CD4-positive, alpha-beta T cell treated with Interleukin-17A for 4 hours (primary cell): ENCODE measurements at regions not wholly inside any gene's neighbourhood (a gene's known extent, or its start where the extent isn't known, plus 50 kb on each side); places are given as distances from the start of the nearest gene placed in this dataset.

Experiments used
- DNase-seq: peaks from one replicate; pipeline ENCODE4 v3.0.0-alpha.2; 2020; ENCODE audit warnings: mixed read lengths

DNA sequence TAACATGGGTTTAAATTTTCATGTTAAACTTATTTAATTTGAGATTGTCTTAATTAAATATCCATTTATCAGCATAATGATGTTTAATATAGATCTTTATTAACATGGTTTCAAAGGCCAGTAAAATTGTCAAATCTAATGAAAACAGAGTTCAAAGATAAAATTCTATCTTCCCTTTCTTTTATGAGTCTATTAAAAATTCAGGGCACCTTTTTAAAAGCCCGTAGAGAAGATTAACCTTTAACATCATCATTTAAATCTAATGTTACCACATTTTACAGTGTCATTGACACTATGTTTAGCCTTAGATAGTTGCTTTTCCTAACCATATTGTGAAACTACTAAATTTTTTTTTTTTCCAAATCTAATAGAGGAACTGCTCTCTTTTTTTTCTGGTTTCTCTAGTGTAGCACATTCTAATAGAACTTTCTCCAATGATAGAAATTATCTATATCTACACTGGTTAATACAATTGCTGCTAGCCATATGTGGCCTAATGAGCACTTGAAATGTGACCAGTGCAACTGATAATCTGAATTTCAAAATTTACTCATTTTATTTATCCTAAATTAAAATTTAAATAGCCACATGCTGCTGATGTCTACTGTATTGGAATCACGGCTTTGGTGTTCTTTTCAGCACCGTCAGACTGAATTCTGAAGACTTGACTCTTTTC lies 410.9 kb downstream of the UTRN start:
- no peak for DNase-seq

DNA sequence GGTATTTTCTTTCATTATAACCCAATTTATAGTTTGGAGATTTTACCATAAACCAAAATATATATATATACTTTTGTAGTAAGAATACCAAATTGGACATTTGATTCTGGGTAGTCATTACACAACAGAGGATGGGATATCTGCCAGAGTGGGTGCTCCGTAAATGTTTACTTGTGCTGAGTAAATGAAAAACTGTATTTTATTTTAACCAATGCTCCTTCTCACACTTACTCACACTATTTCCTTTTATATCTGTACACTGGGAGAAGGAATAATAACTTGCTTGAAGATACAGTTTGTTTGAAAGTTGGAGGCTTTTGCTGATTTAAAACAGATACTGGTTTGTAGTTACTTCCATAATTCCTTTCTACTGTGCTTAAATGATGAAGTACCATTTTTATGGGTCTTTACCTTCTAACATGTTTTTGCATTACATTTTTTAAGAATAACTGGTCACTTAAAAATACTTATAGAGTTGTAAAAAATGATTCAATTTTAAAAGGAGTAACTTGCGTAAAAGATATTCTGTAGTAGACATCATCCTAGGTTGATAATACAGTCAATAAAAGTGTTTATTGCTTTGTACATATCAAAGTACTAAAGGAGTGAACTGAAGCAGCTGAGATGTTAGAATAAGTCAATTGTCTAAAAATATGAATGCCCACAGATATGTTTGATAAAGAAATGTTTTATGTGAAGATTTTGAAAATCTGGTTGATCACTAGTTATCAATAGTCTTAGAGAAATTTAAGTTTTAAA lies 411.7 kb downstream of the UTRN start:
- no peak for DNase-seq

DNA sequence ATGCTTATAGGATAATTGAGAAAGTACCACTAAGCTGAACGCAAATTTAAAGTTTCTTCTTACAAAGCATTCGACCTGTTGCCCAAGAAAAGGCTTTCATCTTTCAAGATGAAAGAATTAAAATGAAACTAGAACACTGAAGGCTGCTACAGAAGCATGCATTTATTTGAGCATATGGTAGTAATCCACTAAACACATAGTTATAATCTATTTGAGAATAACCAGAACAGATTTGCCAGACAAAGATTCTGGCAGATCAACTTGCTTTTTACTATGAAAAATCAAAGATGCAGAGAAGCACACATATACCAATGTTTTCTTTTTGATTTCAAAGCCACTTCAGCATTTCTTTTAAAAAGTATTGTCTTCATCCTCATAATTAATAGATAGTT lies 412.2 kb downstream of the UTRN start:
- no peak for DNase-seq

DNA sequence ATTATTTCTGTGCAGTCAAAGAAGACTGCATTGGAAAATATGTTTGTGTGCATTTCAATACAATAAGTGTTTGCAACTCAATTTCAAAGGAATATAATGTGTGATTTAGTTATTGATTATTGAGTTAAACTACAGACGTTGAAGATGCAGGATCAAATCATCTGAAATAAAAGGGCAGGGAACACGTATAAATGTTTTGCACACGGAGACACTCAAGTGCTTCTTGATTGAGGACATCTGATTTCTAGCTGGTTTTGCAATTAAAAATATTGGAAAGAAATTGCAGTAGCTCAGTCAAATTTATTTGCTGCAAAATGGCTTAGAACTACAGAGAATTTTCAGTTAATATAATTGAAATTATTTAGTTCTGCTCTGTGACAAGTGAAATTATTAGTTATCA lies 412.7 kb downstream of the UTRN start:
- DNase-seq = no peak

- no peak for DNase-seq
Measured at GRCh38 chr6:144702781-144703180, 417.6 kb downstream of the UTRN start.

DNA sequence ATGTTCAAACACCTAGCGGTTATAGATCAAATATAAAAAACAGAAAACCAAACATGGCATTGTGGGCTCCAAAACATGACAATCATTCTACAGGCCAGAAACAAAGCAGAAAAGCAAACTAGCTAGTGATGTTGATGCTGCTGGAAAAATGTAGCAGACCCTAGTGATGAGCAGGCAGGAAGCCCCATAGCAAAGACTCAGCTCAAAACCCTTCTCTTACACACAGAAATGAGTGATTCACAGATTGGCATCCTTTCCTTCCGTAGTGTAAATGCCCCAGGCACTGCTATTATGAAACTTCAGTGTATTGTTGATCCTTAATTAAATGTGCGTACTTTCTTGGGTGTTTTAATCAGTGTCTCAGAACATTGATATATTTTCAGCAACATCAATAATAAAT lies 425.1 kb downstream of the UTRN start:
- no peak for DNase-seq

- no peak for DNase-seq
Measured at GRCh38 chr6:144711661-144712060, 426.5 kb downstream of the UTRN start.

DNA sequence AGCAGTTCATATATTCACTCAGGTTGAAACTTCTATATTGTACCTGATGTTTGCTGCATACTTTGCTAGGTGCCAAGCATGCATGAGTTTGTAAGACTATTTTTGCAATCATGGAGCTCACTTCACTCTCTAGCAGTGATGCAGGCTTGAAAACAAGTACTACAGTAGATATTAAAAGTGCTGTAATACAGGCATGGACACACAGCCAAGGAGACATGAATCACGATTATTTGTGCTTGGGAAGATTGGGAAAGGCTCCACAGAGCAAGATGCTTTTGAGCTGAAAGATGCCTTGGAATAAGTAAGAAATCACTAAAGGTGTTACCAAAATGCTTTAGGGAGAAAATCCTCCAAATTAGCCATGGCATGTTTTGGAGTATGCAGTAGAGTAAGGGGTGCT lies 427.4 kb downstream of the UTRN start:
- DNase-seq = no peak

DNA sequence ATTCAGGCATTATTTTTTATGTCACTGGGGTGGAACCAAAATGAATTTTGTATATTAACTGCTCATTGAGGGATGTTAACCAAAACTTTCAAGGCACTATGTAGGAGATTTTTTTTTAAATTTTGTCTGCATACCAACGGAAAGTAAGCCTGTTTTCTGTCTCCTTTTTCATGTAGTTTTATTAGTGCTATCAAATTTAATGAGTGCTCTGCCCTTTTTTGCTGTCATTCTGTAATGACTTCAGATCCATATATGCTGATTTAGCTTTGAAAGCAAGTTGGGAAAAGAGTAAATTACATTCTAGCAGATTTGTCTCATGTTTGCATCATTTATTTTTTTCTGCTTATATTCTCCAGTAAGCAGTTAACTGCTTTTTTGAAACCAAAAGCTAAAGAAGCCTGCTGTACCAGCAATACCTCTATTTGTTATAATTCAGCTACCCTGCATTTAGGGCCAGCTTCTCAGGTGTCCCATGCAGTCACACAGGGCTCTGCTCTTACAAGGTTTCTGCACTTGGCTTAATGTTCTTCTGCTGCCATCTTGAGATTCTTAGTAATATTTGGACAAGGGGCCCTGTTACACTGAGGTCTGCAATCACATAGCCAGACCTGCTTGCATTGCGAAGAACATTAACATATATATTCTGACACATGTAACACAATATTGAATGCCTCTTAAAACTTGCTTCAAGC lies 429.0 kb downstream of the UTRN start:
- DNase-seq = no peak

DNA sequence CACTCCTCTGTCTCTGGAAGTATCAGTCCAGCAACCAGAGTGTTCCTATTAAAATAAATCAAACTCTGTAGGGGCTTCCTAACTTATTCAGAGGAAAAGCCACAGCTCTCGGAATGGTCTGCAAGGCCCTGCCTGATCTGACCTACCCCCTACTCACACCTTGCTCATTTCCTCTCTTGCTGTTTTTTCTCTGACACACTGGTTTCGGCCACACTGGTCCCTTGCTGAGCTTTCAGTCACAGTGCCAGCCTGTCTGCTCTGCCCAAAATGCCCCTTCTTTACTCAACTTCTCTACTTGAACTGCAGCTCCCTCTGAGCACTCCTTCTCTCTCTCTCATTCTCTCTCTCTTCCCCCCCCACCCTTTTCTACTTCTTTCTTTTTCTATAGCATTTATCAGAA lies 430.2 kb downstream of the UTRN start:
- DNase-seq = no peak

DNA sequence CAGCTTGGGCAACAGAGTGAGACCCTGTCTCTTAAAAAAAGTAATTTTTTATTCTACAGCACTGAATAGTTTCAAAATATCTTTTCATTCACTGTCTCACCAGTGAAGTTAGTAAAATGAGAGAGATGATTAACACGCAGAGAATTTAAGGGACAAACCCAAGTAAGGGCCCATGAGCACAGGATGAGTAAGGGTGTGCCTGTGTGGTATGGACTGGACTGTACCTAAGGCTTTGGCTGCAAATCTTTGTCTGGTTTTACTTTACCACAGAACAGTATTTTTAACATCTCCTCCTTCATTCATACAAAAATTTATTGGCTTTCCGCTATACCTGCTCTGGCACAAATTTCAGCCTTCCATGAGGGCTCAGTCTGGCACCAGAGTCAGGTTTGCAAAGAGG lies 433.3 kb downstream of the UTRN start:
- no peak for DNase-seq

DNA sequence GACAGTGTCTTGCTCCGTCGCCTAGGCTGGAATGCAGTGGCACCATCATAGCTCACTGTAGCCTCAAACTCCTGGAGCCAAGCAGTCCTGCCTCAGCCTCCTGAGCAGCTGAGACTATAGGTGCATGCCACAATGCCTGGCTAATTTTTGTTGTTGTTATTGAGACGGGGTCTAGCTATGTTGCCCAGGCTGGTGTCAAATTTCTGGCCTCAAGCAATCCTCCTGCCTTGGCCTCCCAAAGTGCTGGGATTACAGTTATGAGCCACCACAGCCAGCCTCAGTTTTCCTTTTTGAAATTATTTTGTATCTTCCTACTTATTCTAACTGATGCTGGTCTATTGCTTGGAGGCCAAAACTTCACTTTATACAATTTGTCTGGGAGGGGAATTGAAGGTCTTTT lies 436.1 kb downstream of the UTRN start:
- no peak for DNase-seq

DNA sequence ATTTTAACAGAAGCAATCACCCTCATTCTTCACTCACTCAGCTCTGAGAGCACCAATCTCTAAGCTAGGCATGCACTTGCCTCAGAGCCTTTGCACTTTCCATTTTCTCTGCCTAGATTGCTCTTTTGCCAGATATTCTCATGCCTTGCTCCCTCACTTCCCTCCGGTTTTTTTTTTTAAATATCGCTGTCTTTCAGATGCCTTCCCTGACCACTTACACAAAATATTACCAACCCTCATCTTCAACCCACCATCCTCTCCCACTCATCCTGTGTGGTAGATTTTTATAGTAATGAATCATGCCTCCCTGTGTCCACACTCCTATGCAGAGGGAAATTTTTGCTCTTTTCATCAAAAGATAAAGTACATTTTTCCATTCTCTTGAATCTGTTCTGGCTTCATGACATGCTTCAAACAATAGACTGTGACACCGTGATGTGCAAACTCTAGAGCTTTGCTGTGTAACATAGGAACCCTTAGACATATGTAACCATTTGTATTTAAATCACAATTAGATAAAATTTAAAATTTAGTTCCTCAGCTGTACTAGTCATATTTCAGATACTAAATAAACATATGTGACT lies 437.1 kb downstream of the UTRN start:
- DNase-seq = no peak

GRCh38 chr6:144722925-144723324 lies 437.8 kb downstream of the UTRN start:
- no peak for DNase-seq

GRCh38 chr6:144723431-144723830 lies 438.3 kb downstream of the UTRN start:
- no peak for DNase-seq

DNA sequence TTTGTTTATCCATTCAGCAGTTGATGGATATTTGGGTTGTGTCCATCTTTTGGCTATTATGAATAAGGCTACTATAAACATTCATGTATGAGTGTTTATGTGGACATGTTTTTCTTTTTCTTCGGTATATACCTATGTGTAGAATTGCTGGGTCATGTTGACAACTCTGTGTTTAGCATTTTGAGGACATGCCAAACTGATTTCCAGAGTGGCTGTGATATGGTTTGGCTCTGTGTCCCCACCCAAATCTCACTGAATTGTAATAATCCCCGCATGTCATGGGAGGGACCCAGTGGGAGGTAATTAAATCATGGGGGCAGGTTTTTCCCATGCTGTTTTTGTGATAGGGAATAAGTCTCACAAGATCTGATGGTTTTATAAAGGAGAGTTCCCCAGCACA lies 439.7 kb downstream of the UTRN start:
- no peak for DNase-seq

DNA sequence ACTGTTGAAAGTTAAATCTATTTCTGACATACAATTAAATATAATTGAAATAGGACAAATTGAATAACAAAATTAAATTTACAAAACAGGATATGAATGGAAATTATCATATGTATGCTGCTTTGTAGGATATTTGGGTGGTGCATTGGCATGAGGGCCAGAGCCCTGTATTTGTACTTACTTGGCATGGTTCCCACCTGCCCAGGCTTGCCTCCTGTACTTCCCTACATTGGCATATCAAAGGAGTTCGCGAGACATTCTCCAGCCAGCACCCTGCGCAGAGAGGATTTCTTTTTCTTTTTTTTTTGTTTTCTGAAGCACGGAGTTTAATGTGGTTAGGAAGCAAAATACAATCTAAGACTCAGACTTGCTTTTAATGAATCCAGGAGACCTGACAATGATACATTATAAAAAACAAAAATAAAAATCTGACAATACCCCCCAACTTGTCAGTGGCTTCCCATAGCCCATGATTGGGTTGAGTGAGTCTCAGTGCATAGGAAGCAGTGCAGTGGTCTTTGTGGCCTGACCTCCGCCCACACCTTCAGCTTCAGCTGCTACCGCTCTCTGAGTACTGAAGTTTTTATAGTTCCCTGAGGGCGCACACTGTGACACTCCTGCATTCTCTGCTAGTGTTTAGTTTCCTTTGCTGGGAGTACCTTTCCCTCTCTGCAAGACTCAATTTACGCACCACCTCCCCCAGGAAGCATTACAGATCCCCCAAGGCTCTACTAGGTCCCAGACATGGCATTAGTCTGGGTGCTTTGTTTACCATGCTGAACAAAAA lies 440.8 kb downstream of the UTRN start:
- DNase-seq = no peak

- DNase-seq = no peak
Measured at GRCh38 chr6:144728804-144729203, 443.7 kb downstream of the UTRN start.

GRCh38 chr6:144729502-144729901 lies 444.4 kb downstream of the UTRN start:
- no peak for DNase-seq

DNA sequence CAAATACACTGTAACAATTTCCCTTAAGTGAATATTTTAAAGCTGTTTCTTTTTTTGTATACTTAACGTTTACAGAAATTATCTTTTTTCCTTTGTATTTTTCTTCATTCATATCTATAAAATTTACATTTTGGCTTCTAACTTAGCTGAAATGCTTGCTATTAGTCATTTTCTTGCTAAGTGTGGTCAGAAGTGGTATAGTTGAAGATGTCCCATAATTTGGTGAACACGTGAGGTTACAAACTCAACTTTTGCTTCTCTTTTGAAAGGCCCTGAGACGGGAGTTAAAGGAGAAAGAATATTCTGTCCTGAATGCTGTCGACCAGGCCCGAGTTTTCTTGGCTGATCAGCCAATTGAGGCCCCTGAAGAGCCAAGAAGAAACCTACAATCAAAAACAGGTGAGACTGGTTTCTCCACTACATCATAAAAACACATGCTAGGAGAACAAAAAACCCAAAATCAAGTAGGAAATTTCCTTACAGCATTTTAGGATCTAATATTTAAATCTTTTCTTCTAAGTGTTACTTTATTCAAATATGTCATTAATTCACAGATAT lies 445.0 kb downstream of the UTRN start:
- no peak for DNase-seq

DNA sequence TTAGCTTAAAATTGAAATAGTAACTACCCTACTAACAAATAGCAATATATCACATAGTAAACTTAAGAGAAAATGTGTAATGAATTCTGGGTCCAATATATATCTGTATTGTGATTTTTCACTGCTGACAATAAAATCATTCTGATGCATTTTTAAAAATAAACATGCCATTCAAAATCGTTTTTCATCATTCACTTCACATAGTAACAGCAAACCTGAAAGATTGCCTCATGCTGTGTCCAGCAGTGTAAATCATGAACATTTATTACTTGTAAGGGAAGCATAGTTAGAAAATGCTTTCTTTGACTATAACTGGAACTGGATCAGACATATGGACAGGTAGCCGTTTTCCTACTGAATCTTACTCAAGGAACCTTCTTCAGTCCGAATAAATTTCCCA lies 446.1 kb downstream of the UTRN start:
- DNase-seq = no peak

- DNase-seq = no peak
Measured at GRCh38 chr6:144736763-144737162, 451.6 kb downstream of the UTRN start.

DNA sequence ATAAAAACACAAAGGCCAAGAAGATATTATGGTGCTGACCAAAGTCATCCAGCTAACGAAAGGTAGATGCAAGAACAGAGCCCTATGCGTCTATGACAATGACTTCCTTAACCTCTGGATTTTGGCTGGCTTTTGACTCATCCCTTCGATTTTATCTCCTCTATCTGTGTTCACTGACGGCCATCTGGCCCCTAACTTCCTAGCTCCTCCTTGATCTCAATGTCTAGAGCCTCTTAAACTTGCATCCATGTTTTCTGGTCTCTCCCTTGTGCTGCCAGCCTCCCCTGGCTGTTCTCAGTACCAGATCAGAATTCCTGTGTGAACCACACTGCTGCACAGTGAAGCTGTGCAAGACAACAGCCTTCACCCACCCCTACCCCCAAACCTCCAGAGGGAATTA lies 452.9 kb downstream of the UTRN start:
- DNase-seq = no peak
